A549 (cell line): ENCODE measurements at regions not wholly inside any gene's neighbourhood (a gene's known extent, or its start where the extent isn't known, plus 50 kb on each side); places are given as distances from the start of the nearest gene placed in this dataset.

Source experiments
- ATAC-seq, 2 experiments: fragments of 200-7000 bp in 1 of 2; fragments of >200 bp in 1 of 2; cut with Nextera tagmentation in 1 of 2; cut with Tn5 transposase in 1 of 2; 3 replicates each; pipeline versions ENCODE4 v1.8.0 to v1.9.1; 2018 to 2020; ENCODE audit warnings: mild to moderate bottlenecking in 1 of 2, moderate library complexity in 1 of 2
- CTCF ChIA-PET: fragments of 300-600 bp; sonication (Branson Sonifier 250); formaldehyde crosslinking; extraction: SDS; loops from one replicate; lab custom pipeline; 2021; ENCODE audit warnings: antibody characterized with exemption, inconsistent platforms; lab: Yijun Ruan, JAX
- POLR2A ChIA-PET: fragments of 350-600 bp; formaldehyde crosslinking; extraction: SDS; loops from one replicate; lab custom pipeline; 2021; ENCODE audit warnings: antibody characterized with exemption, inconsistent platforms; lab: Yijun Ruan, JAX
- DNase-seq, 2 experiments: peaks; one replicate each; pipeline versions ENCODE4 v3.0.0 to v3.0.0-alpha.2; 2011 to 2016; ENCODE audit warnings: low read depth in 1 of 2, low spot score in 1 of 2
- FAIRE-seq: peaks from 2 replicates; lab custom pipeline; 2011; peaks lifted over from hg19 to GRCh38; lab: Jason Lieb, UNC
- H3K27ac ChIP-seq, 2 experiments: fragments of >200 bp; sonication (Bioruptor Twin); formaldehyde crosslinking; 3 replicates each; pipeline ENCODE4 v1.5.1; 2016 to 2017
- H3K4me1 ChIP-seq: fragments of >200 bp; sonication (Bioruptor Twin); formaldehyde crosslinking; 3 replicates; pipeline ENCODE4 v1.6.1; 2016
- H3K4me2 ChIP-seq: fragments of >200 bp; sonication (Bioruptor Twin); formaldehyde crosslinking; 3 replicates; pipeline ENCODE4 v1.6.1; 2016
- H3K4me3 ChIP-seq: fragments of >200 bp; sonication (Bioruptor Twin); formaldehyde crosslinking; 3 replicates; pipeline ENCODE4 v1.5.1; 2016
- H3K9me3 ChIP-seq: fragments of >200 bp; sonication (Bioruptor Twin); formaldehyde crosslinking; 3 replicates; pipeline ENCODE4 v1.6.1; 2016
- BCL3 ChIP-seq: fragments of >200 bp; sonication (Bioruptor Twin); formaldehyde crosslinking; IDR thresholded peaks from 3 replicates; pipeline ENCODE4 v1.6.1; 2016
- BHLHE40 ChIP-seq: IDR thresholded peaks from 2 replicates; pipeline ENCODE4 v1.6.1; 2012; ENCODE audit warnings: low read depth, low read length, inconsistent platforms
- CBX2 ChIP-seq: fragments of 200-600 bp; sonication (generic); IDR thresholded peaks from 2 replicates; pipeline ENCODE4 v1.6.1; 2016; ENCODE audit warnings: low read depth, mild to moderate bottlenecking, borderline replicate concordance
- CBX8 ChIP-seq: fragments of 200-600 bp; sonication (generic); IDR thresholded peaks from 2 replicates; pipeline ENCODE4 v1.6.1; 2016
- CHD4 ChIP-seq: fragments of 200-600 bp; sonication (generic); IDR thresholded peaks from 2 replicates; pipeline ENCODE4 v1.6.1; 2016; ENCODE audit warnings: antibody characterized with exemption, mild to moderate bottlenecking, borderline replicate concordance
- E2F6 ChIP-seq: IDR thresholded peaks from 2 replicates; pipeline ENCODE4 v1.6.1; 2012; ENCODE audit warnings: low read depth, borderline replicate concordance
- ELK1 ChIP-seq: fragments of 150-350 bp; IDR thresholded peaks from 2 replicates; pipeline ENCODE4 v1.6.1; 2014; ENCODE audit warnings: low read depth, mild to moderate bottlenecking, low read length
- ESRRA ChIP-seq: fragments of 150-350 bp; IDR thresholded peaks from 2 replicates; pipeline ENCODE4 v1.6.1; 2014; ENCODE audit warnings: mild to moderate bottlenecking, low read length, borderline replicate concordance
- GATA3 ChIP-seq: IDR thresholded peaks from 2 replicates; pipeline ENCODE4 v1.6.1; 2012; ENCODE audit warnings: borderline replicate concordance
- HES2 ChIP-seq: fragments of >200 bp; sonication (Bioruptor Twin); formaldehyde crosslinking; IDR thresholded peaks from 2 replicates; pipeline ENCODE4 v1.6.1; 2016
- HEYL ChIP-seq: fragments of 250-450 bp; sonication (Bioruptor Pico); IDR thresholded peaks from 2 replicates; pipeline ENCODE4 v1.8.0; 2021; ENCODE audit warnings: mild to moderate bottlenecking, moderate library complexity
- HMGXB4 ChIP-seq: fragments of 250-450 bp; sonication (Bioruptor Pico); IDR thresholded peaks from 2 replicates; pipeline ENCODE4 v1.5.0; 2021; ENCODE audit warnings: mild to moderate bottlenecking, moderate library complexity, borderline replicate concordance
- HOXB13 ChIP-seq: fragments of 250-450 bp; sonication (Bioruptor Pico); IDR thresholded peaks from 2 replicates; pipeline ENCODE4 v1.5.0; 2020; ENCODE audit warnings: low read depth, mild to moderate bottlenecking, moderate library complexity
- MAX ChIP-seq: IDR thresholded peaks from 2 replicates; pipeline ENCODE4 v1.6.1; 2012
- MYC ChIP-seq: IDR thresholded peaks from 2 replicates; pipeline ENCODE4 v1.6.1; 2012; ENCODE audit warnings: mild to moderate bottlenecking, inconsistent platforms, low read length, improper control_type of control experiment, borderline replicate concordance
- NR3C1 ChIP-seq: fragments of >200 bp; sonication (Bioruptor Twin); formaldehyde crosslinking; IDR thresholded peaks from 3 replicates; pipeline ENCODE4 v1.6.1; 2017
- PHF8 ChIP-seq: fragments of 200-600 bp; sonication (generic); IDR thresholded peaks from 2 replicates; pipeline ENCODE4 v1.6.1; 2016; ENCODE audit warnings: low read depth, mild to moderate bottlenecking, antibody characterized with exemption, moderate library complexity, borderline replicate concordance
- POLR2A ChIP-seq: IDR thresholded peaks from 2 replicates; pipeline ENCODE4 v1.6.1; 2012; ENCODE audit warnings: mild to moderate bottlenecking, low read length
- RARB ChIP-seq: fragments of 250-450 bp; sonication (Bioruptor Pico); IDR thresholded peaks from 2 replicates; pipeline ENCODE4 v1.8.0; 2021; ENCODE audit warnings: mild to moderate bottlenecking, moderate library complexity
- REST ChIP-seq: fragments of 200-600 bp; sonication (generic); IDR thresholded peaks from 2 replicates; pipeline ENCODE4 v1.6.1; 2016; ENCODE audit warnings: antibody characterized with exemption, mild to moderate bottlenecking, moderate library complexity
- SMC3 ChIP-seq: fragments of >200 bp; sonication (Bioruptor Twin); formaldehyde crosslinking; IDR thresholded peaks from 3 replicates; pipeline ENCODE4 v1.6.1; 2018; ENCODE audit warnings: inconsistent platforms
- TP53 ChIP-seq: fragments of 250-450 bp; sonication (Bioruptor Pico); IDR thresholded peaks from 2 replicates; pipeline ENCODE4 v1.5.0; 2021; ENCODE audit warnings: mild to moderate bottlenecking, moderate library complexity
- USF2 ChIP-seq: fragments of 450-650 bp; IDR thresholded peaks from 2 replicates; pipeline ENCODE4 v1.6.1; 2014; ENCODE audit warnings: antibody characterized with exemption
- ZC3H11A ChIP-seq: fragments of 450-650 bp; IDR thresholded peaks from 2 replicates; pipeline ENCODE4 v1.6.1; 2014; ENCODE audit warnings: antibody characterized with exemption, mild to moderate bottlenecking
- ZFP36 ChIP-seq: fragments of 450-650 bp; IDR thresholded peaks from 2 replicates; pipeline ENCODE4 v1.6.1; 2014; ENCODE audit warnings: borderline replicate concordance; ENCODE audit not compliant: partially characterized antibody
- ZNF302 ChIP-seq: fragments of 250-450 bp; sonication (Bioruptor Pico); IDR thresholded peaks from 2 replicates; pipeline ENCODE4 v1.9.0; 2021; ENCODE audit warnings: inconsistent platforms, mild to moderate bottlenecking, moderate library complexity
- ZSCAN20 ChIP-seq: fragments of 250-450 bp; sonication (Bioruptor Pico); IDR thresholded peaks from 2 replicates; pipeline ENCODE4 v1.8.0; 2022; ENCODE audit warnings: mild to moderate bottlenecking, moderate library complexity
- WGBS: methylation state at CpG from one replicate; pipeline ENCODE4 v1.1.6; 2017; ENCODE audit errors: missing lambda C conversion rate; 5-methylcytosine and 5-hydroxymethylcytosine counted together

- Histone ChIP-seq H3K27ac (no peak overlapping the region), H3K4me3 (no peak overlapping the region), H3K4me2 (no peak overlapping the region), H3K4me1 (no peaks in the 10 kb centered on the region), H3K9me3 (no peaks in the 10 kb centered on the region)
- ChIA-PET POLR2A (no interaction called here), CTCF (no interaction called here)
- no peak for ATAC-seq
- DNase-seq, result no peak
- 38% methylated on average over 8 of the region's 9 CpGs for WGBS
- FAIRE-seq, result no peak
- TF ChIP-seq NR3C1 (no peak), MAX (no peak), ESRRA (no peak), CBX8 (no peak), TP53 (CRISPR knock-in tag) (no peak), GATA3 (no peak), CHD4 (no peak), RARB (CRISPR knock-in tag) (no peak), POLR2A (no peak), ZC3H11A (no peak), MYC (no peak), HOXB13 (CRISPR knock-in tag) (no peak), CBX2 (no peak), USF2 (no peak), HMGXB4 (CRISPR knock-in tag) (no peak), E2F6 (no peak), SMC3 (no peak), HEYL (no peak), ZFP36 (no peak)
Observed at GRCh38 chr1:4048921-4049320, 148.8 kb upstream of the C1orf174 start.

- Histone ChIP-seq H3K4me2 (no peak overlapping the region), H3K4me3 (no peak overlapping the region), H3K9me3 (no peaks in the 10 kb centered on the region), H3K27ac (no peak overlapping the region), H3K4me1 (no peaks in the 10 kb centered on the region)
- 50% methylated on average over 7 of the region's 12 CpGs for WGBS
- CTCF ChIA-PET, result interaction anchor here (1.5 kb wide), 1 partner anchor 11 kb away, joined by 3 read pairs; no protein-coding TSS in a partner anchor
- DNase-seq (no peak), ATAC-seq (no peak), FAIRE-seq (no peak)
- POLR2A ChIA-PET, result no interaction called here
- TF ChIP-seq ZSCAN20 (CRISPR knock-in tag) (no peak), BCL3 (no peak), REST (no peak), PHF8 (no peak), HEYL (no peak), ZNF302 (CRISPR knock-in tag) (no peak), USF2 (no peak), HES2 (no peak), BHLHE40 (no peak), CBX2 (no peak), ELK1 (no peak)
Observed at GRCh38 chr1:4050998-4051397, 150.9 kb upstream of the C1orf174 start.
